ENCODE measurements at regions not wholly inside any gene's neighbourhood (a gene's known extent, or its start where the extent isn't known, plus 50 kb on each side); places are given as distances from the start of the nearest gene placed in this dataset.
"Not testable (repeated sequence)": the region's sequence is repeated elsewhere in the genome, so short reads cannot be mapped to it uniquely, and the experiment has no call there.

DNA sequence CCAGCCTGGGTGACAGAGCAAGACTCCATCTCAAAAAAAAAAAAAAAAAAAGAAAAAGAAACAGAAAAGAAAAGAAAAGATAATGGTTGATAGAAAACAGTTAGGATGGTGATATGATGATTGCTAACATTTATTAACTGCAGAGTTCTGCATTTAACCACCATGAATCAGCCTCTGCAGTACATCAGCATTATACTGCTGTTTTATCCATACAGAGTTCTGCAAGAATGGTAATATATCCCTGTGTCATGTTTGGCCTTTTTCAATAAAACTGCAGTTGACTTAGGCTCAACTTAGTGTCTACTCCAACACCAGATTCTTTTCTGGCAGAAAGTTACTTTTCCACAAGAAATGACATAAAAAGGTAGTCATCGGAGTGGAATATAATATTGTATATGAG lies 62.6 kb downstream of the DUSP6 start:
- DNase-seq, result no peak

DNA sequence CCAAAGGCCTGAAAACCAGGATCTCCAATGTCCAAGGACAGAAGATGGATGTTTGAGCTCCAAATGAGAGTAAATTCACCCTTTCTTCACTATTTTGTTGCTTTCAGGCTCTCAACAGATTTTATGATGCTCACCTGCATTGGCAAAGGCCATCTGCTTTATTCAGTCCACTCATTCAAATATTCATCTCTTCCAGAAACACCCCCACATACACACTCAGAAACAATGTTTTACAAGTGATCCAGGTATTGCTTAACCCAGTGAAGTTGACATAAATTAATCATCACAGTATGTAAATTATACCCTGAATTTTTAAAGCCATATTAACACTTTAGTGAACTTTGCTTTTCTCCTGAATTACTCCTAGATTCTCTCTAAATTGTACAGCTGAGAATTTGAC lies 63.3 kb downstream of the DUSP6 start:
- no peak for DNase-seq

DNA sequence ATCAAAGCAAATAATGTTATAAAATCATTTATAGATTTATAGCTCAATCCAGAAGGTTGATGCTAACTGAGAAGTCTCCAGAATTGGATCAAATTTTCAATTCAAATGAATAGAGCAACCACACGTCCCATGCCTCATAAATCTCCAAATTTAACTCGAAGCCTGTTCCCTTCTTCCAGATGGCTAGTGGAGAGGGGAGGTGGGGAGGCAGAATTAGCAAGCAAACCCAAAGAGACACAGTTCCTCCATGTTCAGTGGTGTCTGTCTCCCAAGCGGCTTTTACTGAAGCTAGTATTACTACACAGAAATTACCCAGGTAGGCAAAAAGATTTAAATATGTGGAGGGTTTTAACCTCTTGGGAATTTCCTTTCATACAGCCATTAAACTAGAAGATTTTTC lies 65.8 kb downstream of the DUSP6 start:
- DNase-seq, result no peak

DNA sequence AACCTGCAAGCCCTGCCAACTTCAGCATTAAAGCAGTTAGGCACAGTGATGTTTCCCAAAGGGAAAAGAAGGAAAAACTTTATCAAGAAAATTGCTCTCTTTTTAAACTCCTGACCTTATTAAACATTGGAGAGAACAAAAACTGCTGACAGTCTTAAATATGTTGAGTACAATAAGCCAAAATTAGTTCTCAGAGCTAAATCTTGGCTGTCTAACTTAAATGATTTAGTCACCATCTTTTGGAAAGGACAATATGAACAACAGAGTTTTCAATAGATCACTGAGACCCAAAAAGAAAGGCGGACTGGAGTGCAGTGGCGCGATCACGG lies 70.8 kb downstream of the DUSP6 start:
- DNase-seq, result no peak

DNA sequence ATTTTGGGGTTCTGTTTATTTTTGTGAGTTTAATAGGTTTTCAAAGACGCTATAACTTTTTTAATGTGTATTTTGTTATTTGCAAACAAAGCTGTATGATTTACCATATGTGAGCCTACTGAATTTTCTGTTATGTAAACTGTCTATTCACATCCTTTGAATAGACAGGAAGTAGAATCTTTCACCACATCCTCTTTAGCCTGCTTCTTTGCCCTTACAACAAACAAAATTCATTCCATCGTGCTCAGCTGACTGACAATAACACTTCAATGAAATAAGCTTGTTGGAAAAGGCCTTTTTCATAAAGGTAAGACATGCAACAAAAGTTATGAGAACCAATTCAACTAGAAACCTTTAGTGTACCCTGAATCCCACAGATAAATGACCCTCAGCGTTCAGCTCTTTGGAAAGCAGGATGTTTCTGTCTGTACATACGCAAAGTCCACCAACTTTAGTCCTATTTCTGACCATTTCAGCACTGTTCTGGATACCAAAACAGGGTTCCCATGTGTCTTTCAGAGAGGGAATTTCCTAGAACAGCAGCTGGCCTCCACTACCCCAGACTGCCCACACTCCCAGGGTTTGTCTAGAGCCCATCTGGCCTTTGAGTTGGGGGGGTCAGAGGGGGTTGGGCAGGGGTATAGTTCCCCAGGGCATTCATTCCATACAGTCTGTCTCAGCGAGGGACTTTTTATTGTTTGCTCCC lies 71.3 kb downstream of the DUSP6 start:
- DNase-seq, result peak in 1 of 2 donors; percentile 46

DNA sequence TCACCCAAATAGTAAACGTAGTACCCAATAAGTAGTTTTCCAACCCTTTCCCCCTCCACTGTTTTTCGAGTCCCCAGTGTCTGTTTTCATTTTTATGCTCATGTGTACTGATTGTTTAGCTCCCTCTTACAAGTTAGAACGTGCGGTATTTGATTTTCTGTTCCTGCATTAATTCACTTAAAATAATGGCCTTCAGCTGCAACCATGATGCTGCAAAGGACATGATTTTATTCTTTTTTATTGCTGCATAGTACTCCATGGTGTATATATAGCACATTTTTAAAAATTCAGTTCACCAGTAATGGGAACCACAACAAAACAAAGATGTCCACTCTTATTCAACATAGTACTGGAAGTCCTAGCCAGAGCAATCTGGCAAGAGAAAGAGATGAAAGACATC lies 72.8 kb downstream of the DUSP6 start:
- no peak for DNase-seq

DNA sequence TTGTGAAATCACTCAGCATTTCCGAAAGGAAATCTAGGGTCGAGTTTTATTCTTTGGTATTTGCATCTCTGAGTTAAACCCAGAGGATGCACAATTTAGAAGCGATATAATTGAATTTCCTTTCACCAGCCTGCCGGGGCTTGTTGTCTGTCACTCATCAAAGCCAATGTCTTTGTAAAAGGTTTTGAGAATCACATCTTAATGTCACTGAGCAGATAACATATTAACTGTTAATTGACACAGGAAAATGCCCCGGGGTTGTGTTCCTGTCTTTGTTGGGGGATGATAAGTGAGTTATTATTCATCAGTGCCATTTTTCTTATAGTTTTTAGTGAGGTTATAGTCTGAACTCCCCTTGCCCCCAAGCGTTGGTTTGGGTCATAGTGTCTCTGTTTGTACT lies 73.4 kb downstream of the DUSP6 start:
- DNase-seq, result no peak

DNA sequence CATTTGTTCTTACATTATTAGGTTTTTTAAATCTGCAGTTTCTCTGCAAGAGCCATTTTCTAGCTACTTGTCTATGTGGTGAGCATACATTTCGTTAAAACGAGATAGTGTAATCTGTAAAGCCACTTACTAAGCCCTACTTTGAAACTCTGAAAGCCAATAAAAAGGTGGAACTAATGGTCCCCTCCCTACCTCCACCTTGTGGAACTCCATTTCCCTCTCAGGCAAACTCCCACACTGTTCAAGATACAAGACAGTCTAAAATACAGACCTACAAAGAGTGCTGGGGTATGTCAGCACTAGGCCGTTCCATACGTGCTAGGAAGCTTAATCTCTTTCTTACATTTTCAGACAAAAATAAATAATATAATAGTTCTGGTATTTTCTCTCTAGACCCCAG lies 74.1 kb downstream of the DUSP6 start:
- no peak for DNase-seq

DNA sequence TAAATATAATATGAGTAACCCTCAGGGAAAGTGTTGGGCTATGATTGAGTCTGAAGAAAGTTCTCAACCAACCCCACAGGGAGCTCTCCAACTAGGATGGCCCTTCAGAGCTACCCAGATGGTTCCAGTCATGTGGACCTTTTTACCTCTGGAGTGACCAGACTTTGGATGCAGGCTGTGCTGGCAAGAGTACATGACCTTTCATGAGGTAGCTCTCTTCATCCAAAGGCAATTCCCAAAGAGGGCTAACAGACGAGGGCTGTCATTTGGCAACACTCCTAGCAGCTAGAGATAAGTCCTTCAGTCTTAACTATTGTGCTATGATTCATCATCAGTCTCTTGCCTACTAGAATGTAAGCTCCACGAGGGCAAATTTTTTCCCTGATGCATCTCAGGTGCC lies 75.4 kb downstream of the DUSP6 start:
- no peak for DNase-seq

DNA sequence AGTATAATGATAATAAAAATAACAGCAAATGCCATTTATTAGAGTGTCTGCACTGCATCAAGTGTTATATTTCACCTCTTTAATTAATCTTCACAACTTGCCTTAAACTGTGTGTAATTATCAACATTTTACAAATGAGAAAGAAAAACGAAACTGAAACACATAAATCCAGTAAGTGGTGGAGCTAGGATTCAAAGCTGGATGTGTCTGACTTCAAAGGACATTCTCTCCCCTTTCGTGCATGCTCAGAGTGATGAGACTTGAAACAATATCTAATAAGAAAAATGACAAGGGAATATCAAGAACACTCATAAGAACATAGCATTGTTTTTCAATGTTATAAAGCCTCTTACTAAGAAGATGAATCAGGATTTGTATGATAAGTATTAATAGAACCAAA lies 78.8 kb downstream of the DUSP6 start:
- DNase-seq, result no peak

DNA sequence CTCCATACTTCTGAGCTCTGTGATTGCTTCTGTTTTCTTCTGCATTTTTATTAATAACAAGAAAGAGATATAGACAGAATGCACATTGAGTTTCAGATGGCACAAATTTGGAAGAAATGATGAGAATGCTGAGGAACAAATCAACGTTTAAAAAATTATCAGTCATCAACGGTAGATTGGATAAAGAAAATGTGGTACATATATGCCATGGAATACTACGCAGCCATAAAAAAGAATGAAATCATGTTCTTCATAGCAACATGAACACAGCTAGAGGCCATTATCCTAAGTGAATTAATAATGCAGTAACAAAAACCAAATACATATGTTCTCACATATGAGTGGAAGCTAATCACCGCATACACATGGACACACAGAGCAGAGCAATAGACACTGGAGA lies 81.8 kb downstream of the DUSP6 start:
- no peak for DNase-seq

DNA sequence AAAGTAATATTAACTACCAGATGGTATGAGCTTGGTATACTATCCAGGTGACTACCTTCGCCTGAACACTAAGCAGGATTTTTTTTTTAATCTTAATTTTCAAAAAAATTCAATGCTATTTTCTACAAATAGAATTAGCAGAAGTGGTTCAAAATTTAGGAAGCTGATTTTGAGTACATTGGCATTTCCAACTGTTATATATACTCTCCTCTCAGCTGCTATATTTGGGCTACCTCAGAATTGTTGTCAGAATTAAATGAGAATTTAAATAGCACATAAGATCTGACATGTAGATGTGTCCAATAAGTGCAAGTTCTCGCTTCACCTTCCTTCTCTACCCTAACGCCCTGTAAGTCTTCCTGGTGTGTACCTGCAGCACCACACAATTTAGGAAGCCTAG lies 83.1 kb downstream of the DUSP6 start:
- DNase-seq, result no peak

DNA sequence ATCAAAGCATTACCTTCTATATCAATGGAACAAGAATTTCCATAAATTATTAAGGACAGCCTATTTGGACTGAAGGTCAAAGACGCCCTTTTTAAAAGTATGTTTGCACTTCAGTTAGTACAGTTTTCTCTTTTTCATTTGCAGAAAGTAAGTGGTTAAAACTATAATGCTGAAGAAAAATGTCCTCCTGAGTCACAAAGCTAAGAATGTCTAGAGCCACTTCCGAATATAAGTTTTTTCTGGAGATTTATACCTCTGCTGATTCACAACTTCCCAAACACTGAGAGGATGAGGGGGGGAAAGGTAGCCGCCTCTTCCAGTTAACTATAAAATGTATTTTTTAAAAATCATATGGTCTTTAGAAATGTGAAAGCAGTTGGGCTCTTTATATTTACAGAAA lies 84.9 kb downstream of the DUSP6 start:
- DNase-seq, result no peak

DNA sequence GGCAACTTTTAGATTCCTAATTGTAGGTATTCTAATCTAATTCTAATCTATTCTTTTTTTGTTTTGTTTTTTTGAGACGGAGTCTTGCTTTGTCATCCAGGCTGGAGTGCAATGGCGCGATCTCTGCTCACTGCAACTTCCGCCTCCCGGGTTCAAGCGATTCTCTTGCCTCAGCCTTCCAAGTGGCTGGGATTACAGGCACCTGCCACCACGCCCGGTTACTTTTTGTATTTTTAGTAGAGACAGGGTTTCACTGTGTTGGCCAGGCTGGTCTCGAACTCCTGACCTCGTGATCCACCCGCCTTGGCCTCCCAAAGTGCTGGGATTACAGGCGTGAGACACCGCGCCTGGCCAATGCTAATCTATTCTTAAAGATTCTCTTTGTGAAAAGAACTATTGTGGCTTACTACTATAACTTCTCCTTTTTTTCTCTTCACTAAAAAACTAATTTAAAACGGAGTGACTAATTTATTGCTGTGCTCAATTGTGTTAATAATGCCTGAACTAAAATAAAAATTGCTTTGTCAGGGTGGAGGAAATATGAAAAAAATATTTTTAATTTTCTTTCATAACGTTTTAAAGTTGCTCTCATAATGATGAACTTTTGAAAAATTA lies 85.6 kb downstream of the DUSP6 start:
- not testable (repeated sequence) for DNase-seq

DNA sequence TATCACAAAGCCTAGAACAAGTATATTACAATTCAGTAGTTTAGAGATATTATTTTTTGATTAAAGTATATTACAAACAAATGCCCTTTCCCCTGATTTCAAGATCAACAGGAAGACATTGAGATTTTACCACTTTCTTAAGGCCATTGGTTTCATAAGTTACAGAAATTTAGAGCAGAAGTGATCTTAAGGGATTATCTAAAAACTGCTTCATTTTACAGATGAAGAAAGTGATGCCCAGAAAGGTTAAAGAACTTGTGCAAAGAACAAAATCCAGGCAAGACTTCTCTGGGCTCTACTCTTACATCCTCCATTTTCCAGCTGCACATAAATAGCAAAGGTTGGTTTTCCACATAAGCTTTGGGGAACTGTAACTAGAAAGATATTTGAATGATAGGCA lies 87.5 kb downstream of the DUSP6 start:
- DNase-seq, result no peak

DNA sequence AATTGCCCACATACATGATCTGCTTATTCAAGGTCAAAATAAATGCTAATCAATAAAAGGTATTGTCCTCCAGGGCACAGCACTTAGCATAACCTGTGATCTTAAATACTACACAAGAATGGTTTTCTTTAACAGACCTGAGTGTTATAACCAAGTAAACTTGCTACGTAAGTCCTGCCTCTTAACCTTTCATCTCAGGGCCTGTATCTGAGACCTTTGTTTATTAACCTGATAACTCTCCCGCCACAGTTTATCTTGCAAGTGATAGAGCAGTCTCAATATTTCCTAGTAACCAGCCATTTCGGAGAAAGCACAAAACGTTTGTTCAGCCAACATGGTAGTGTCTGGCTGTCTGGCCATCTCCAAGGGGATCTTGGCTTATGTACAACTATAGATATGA lies 88.4 kb downstream of the DUSP6 start:
- DNase-seq, result no peak

DNA sequence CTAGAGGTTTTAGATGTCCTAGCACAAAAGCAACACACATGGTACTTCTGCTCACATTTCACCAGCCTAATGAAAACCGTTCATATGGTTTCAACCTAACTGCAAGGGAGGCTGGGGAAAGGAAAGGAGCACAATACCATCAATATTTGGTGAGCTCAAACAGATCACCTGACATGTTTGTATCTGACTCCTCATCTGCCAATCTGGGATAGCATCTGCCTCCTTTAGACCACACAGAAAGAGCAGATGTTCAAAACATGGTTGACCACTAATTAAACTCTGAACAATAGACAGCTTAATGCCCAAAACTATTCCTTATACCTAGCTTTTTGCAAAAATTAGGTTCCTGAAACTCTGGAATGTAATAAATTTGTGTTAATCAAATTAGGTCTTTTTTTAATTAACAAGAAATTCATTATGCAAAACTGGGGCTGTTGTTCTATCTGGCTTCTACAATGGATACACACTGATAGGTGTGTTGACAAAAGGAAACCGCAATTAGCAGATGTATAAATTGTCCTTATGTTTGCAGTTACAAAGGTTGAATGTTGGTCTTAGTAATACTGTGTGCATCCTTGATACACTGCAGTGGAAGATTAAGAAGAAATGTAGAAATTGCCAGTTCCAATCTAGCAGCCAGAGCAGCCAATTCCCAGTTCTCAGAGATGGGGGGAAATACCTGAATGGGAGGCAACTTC lies 89.3 kb downstream of the DUSP6 start:
- DNase-seq, result no peak

DNA sequence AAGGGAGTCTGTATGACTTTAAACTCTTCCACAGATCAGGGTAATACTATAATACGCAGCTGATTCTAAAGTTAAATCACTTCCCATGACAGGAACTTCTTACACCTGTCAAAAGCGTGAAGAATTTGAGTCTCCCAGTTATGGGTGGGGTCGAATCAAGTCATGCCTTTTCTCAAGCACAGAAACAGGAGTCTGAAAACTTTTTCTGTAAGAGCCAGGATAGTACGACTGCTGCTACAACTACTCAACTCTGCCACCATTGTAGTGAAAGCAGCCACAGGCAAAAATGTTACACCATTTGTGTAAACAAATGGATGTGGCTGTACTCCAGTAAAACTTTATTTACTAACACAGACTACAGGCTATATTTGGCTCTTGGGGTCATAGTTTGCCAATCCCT lies 90.3 kb downstream of the DUSP6 start:
- no peak for DNase-seq

DNA sequence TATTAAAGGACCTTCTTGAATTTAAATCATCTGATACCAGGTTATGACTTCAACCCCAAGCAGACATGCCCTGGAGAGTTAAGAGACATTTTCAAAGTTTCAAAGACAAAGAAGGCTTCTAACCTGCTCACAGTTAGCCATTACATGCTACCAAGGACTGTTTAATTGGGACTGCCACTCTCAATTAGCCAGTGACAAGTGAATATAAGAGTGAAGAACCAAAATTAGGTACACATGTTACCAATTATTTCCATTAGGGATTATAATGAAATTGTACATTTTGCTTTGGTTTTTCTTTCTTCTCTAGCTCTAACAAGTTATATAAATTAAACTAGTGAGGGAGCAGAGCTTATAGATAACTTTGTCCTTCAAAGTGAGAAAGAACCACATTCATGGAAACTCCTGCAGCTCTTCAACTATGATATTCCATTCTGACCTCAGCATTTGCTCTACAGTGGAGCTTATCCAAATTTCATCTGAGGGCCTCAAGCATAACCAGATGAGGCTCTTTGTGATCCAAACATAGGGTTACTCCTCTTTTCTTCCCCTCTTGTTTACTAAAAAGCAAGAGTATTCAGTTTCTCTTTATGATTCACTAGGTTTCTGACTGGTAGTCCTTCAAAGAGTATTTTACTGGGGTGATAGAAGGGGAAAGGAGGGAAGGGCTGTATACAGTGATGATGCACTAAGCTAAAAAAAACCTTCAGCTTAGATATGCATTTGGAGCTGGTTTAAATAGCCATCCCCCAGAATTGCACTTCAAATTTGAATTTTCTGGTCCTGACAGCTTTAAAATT lies 91.3 kb downstream of the DUSP6 start:
- DNase-seq, result no peak

DNA sequence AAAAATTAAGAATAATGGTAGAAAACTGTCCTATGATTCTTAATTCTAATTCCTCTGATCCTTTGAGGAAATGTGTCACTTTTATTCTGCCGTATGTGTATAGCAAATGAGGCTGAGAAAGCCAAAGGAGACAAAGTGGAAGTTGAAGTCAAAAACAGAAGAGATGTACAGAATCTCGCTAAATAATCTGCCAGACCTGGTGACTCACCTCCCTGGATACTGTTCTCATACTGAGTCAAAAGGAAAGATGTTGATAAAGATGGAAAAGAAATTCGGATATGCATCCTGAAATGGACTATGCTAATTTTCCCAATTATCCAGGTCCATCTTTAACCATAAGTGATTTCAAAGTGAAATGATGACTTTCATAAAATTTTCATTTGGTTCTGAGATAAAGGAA lies 92.5 kb downstream of the DUSP6 start:
- no peak for DNase-seq

DNA sequence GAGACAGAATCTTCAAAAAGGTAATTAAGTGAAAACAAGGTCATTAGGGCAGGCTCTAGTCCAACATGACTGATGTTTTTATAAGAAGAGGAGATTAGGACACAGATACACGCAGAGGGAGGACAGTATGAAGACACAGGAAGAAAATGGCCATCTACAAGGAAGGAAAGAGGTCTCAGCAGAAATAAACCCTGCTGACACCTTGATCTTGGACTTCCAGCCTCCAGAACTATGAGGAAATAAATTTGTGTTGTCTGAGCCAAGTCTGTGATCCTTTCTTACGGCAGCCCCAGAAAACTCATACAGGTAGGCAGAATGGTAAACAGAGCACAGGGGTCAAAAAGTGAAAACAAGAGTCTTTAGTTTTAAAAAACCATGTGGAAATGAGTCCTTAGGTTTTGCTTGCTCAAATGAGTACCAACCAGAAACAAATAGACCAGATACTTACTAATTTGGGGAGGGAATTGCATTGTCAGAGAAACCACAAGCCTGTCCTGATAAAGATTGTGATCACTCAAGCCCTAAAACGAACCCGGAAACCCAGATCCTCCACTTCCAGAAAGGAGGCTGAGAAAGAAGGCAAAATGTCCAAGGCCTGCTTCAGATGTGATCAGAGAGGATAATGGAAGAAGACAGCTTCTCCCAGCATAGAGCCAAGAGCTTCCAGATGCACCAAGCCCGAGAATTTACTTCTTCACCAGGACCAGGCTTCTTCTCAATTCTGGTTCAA lies 93.9 kb downstream of the DUSP6 start:
- no peak for DNase-seq

DNA sequence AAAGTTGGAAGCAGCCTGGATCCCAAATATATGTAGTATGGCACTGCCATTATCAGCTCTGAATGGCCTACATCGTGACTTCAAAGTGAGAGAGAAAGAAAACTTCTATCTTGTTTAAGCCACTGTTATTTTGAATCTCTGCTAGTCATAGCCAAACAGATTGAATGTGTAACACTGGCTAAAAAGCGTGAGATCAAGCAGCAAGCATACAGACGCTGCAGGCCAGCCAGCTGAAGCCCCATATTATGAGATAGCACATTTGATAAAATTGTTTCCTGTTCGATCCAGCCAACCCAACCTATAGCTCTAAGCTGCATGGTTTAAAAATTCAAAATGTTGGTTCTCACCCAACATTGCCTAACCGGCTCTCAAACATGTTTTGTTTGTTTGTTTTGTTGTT lies 95.0 kb downstream of the DUSP6 start:
- DNase-seq, result no peak

DNA sequence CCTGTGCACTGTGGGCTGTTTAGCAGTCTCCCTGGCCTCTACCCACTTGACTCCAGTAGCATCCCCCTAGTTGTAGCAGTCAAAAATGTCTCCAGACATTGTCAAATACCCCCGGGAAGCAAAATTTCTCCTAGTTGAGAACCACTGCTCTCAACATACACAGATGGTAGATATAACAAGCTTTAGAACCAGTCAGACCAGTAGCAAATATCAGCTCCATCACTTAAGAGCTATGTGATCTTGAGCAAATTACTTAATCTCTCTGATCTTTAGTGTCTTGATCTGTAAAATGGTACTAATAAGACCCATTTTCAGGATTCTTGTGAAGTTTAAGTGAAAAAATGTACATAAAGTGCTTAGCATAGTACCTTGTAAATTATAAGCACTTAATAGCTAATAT lies 96.2 kb downstream of the DUSP6 start:
- no peak for DNase-seq
